Endothelial cell of umbilical vein (primary cell): ENCODE measurements at regions not wholly inside any gene's neighbourhood (a gene's known extent, or its start where the extent isn't known, plus 50 kb on each side); places are given as distances from the start of the nearest gene placed in this dataset.

Experiments used
- BruUV-seq: library from RNA; stranded (reverse); fragments of 400-500 nt; replicated peaks from 2 replicates; lab custom pipeline; 2021; lab: Mats Ljungman, UMichigan
- CTCF ChIA-PET: fragments of 300-600, 350-600 bp; sonication (Branson Sonifier 250); formaldehyde crosslinking; loops from one replicate; lab custom pipeline; 2021; ENCODE audit warnings: antibody characterized with exemption, inconsistent platforms; lab: Charles Lee
- POLR2A ChIA-PET: fragments of 300-600, 350-600 bp; sonication (Branson Sonifier 250); formaldehyde crosslinking; loops from one replicate; lab custom pipeline; 2021; ENCODE audit warnings: antibody characterized with exemption, inconsistent platforms; lab: Charles Lee
- DNase-seq: peaks from one replicate; pipeline ENCODE4 v3.0.0-alpha.2; 2011; ENCODE audit warnings: low read depth, low spot score
- FAIRE-seq: peaks from 2 replicates; lab custom pipeline; 2011; peaks lifted over from hg19 to GRCh38; lab: Jason Lieb, UNC
- H2AFZ ChIP-seq: 2 replicates; pipeline ENCODE4 v1.6.0; 2012; ENCODE audit warnings: low read depth, low read length, control low read depth, inconsistent platforms
- H3K27ac ChIP-seq: 2 replicates; pipeline ENCODE4 v1.5.1; 2011; ENCODE audit warnings: low read depth, mild to moderate bottlenecking, control low read depth, low read length, moderate library complexity; ENCODE audit not compliant: insufficient read depth
- H3K27me3 ChIP-seq, 2 experiments: 2 replicates each; pipeline versions ENCODE4 v1.6.0 to v1.6.1; 2011; ENCODE audit warnings: low read length in 2 of 2, mixed read lengths in 1 of 2; ENCODE audit not compliant: control insufficient read depth in 2 of 2, insufficient read depth in 2 of 2
- H3K36me3 ChIP-seq, 2 experiments: 2 replicates in 1 of 2; 3 replicates in 1 of 2; pipeline ENCODE4 v1.5.1; 2011; ENCODE audit warnings: low read length in 2 of 2, mild to moderate bottlenecking in 1 of 2, moderate library complexity in 1 of 2; ENCODE audit not compliant: control insufficient read depth in 2 of 2, insufficient read depth in 2 of 2; ENCODE audit errors: extremely low read depth in 1 of 2
- H3K4me1 ChIP-seq: 3 replicates; pipeline ENCODE4 v1.5.1; 2011; ENCODE audit warnings: mild to moderate bottlenecking, low read length; ENCODE audit not compliant: control insufficient read depth, insufficient read depth; ENCODE audit errors: extremely low read depth
- H3K4me2 ChIP-seq: 2 replicates; pipeline ENCODE4 v1.6.1; 2011; ENCODE audit warnings: low read length, control low read depth, mixed read lengths; ENCODE audit not compliant: insufficient read depth
- H3K4me3 ChIP-seq, 3 experiments: fragments of 200-600 bp in 1 of 3; sonication (generic), shearing (Covaris generic) in 1 of 3; replicated peaks in 1 of 3; 2 replicates each; pipeline ENCODE4 v1.5.1; 2011 to 2016; ENCODE audit warnings: control low read depth in 3 of 3, low read length in 3 of 3, mild to moderate bottlenecking in 2 of 3, inconsistent platforms in 1 of 3, low read depth in 1 of 3, moderate library complexity in 1 of 3; ENCODE audit not compliant: insufficient read depth in 1 of 3
- H3K79me2 ChIP-seq: 2 replicates; pipeline ENCODE4 v1.6.0; 2012; ENCODE audit warnings: low read length, inconsistent platforms; ENCODE audit not compliant: control insufficient read depth, insufficient read depth
- H3K9ac ChIP-seq: replicated peaks from 2 replicates; pipeline ENCODE3; 2011; ENCODE audit warnings: low read length, control low read depth; ENCODE audit not compliant: insufficient read depth; ENCODE audit errors: extremely low read depth
- H3K9me1 ChIP-seq: replicated peaks from 3 replicates; pipeline ENCODE4 v1.6.0; 2011; ENCODE audit warnings: mild to moderate bottlenecking, low read length; ENCODE audit not compliant: control insufficient read depth, insufficient read depth; ENCODE audit errors: extremely low read depth
- H3K9me3 ChIP-seq: replicated peaks from 2 replicates; pipeline ENCODE4 v1.5.1; 2012; ENCODE audit warnings: low read length, inconsistent platforms; ENCODE audit not compliant: control insufficient read depth, insufficient read depth
- H4K20me1 ChIP-seq: replicated peaks from 2 replicates; pipeline ENCODE3; 2011; ENCODE audit warnings: mild to moderate bottlenecking, low read length; ENCODE audit not compliant: control insufficient read depth, insufficient read depth; ENCODE audit errors: extremely low read depth
- CTCF ChIP-seq, 2 donors: IDR thresholded peaks; 1 replicate in 1 of 2; 2 replicates in 1 of 2; pipeline ENCODE4 v1.5.1; 2011; ENCODE audit warnings: low read length in 2 of 2, mild to moderate bottlenecking in 2 of 2, moderate library complexity in 2 of 2, control low read depth in 1 of 2, inconsistent platforms in 1 of 2, low read depth in 1 of 2; ENCODE audit not compliant: insufficient read depth in 1 of 2; ENCODE audit errors: extremely low read depth in 1 of 2
- EZH2 ChIP-seq: IDR thresholded peaks from 2 replicates; pipeline ENCODE4 v1.6.1; 2012; ENCODE audit warnings: borderline replicate concordance, low read depth, mild to moderate bottlenecking, moderate library complexity, low read length, inconsistent platforms; ENCODE audit not compliant: severe bottlenecking
- FOS ChIP-seq: IDR thresholded peaks from 2 replicates; pipeline ENCODE4 v1.6.1; 2011; ENCODE audit warnings: mild to moderate bottlenecking, low read length, moderate library complexity, borderline replicate concordance; ENCODE audit not compliant: insufficient read depth
- GATA2 ChIP-seq: IDR thresholded peaks from 2 replicates; pipeline ENCODE4 v1.7.0; 2011; ENCODE audit warnings: low read depth, mild to moderate bottlenecking, moderate library complexity, mixed read lengths, low read length; ENCODE audit not compliant: insufficient read length, insufficient read depth
- JUN ChIP-seq: IDR thresholded peaks from 2 replicates; pipeline ENCODE4 v1.6.1; 2011; ENCODE audit warnings: borderline replicate concordance, low read depth; ENCODE audit not compliant: insufficient read length, insufficient read depth
- MAX ChIP-seq: IDR thresholded peaks from 2 replicates; pipeline ENCODE4 v1.6.1; 2011; ENCODE audit not compliant: insufficient read depth, insufficient read length
- MYC ChIP-seq: IDR thresholded peaks from one replicate; pipeline ENCODE4 v1.6.1; 2011; ENCODE audit warnings: mild to moderate bottlenecking, low read depth, low read length
- POLR2A ChIP-seq: IDR thresholded peaks from 2 replicates; pipeline ENCODE4 v1.6.1; 2012; ENCODE audit warnings: low read depth, mild to moderate bottlenecking, control low read depth, low read length
- POLR2AphosphoS5 ChIP-seq: IDR thresholded peaks from 2 replicates; pipeline ENCODE4 v1.6.1; 2012; ENCODE audit warnings: low read depth, mild to moderate bottlenecking, control low read depth, low read length, moderate library complexity; ENCODE audit not compliant: insufficient read depth
- dilution Hi-C: fragments of 300-500 bp; cut with MboI; formaldehyde crosslinking; loops from one replicate; pipeline ENCODE4 v1.15.0; 2019; ENCODE audit warnings: low sequenced_read_pairs; ENCODE audit not compliant: extremely low pct_ligation_motif_present
- intact Hi-C: fragments of 100-400 bp; cut with micrococcal nuclease; formaldehyde crosslinking; loops from one replicate; pipeline ENCODE4 v1.10.0; 2022

- Histone ChIP-seq H4K20me1 (no peaks in the 10 kb centered on the region), H3K9ac (no peak overlapping the region), H3K9me1 (no peaks in the 10 kb centered on the region), H3K4me3 (no peak overlapping the region), H3K36me3 (no peaks in the 10 kb centered on the region), H3K79me2 (no peaks in the 10 kb centered on the region), H3K9me3 (no peaks in the 10 kb centered on the region), H3K27ac (no peak overlapping the region), H3K4me1 (no peaks in the 10 kb centered on the region), H2AFZ (no peak overlapping the region), H3K4me2 (no peak overlapping the region), H3K27me3 (no peaks in the 10 kb centered on the region)
- FAIRE-seq (no peak), DNase-seq (no peak)
- intact Hi-C loops, result no loop called here
- dilution Hi-C loops, result no loop called here
- ChIA-PET POLR2A (no interaction called here), CTCF (interaction anchor here (2.1 kb wide), 1 partner anchor 11 kb away, joined by 9 read pairs; no protein-coding TSS in a partner anchor)
- BruUV-seq, result no TSS peak
- TF ChIP-seq GATA2 (no peak), FOS (no peak), CTCF (IDR thresholded peaks at IDR 0.05; ENCODE audit: extremely low read depth in 1 of 2, insufficient read depth in 1 of 2, low read depth in 1 of 2, low read length in 2 of 2) (no peak), JUN (no peak), POLR2AphosphoS5 (no peak), MAX (no peak), EZH2 (no peak), POLR2A (no peak), MYC (no peak)
Measured at GRCh38 chr2:82985572-82986197, 1473.4 kb downstream of the SUCLG1 start.
